SKM-1 treated with dmso at 0.1 percent for 144 hours (cell line): ENCODE measurements at regions not wholly inside any gene's neighbourhood (a gene's known extent, or its start where the extent isn't known, plus 50 kb on each side); places are given as distances from the start of the nearest gene placed in this dataset.

Experiments
- DNase-seq: peaks from one replicate; lab custom pipeline; 2025; ENCODE audit not compliant: unreplicated experiment; lab: John Stamatoyannopoulos, UW

- no peak for DNase-seq
Observed at GRCh38 chr15:39320886-39321285, 260.0 kb upstream of the THBS1 start.

- DNase-seq = no peak
Observed at GRCh38 chr15:39321977-39322376, 258.9 kb upstream of the THBS1 start.

GRCh38 chr15:39323157-39323556, 257.7 kb upstream of the THBS1 start:
- DNase-seq = no peak

GRCh38 chr15:39323706-39324105, 257.2 kb upstream of the THBS1 start:
- no peak for DNase-seq

- no peak for DNase-seq
Observed at GRCh38 chr15:39326306-39326975, 254.4 kb upstream of the THBS1 start.

- DNase-seq = peak; percentile 98
Observed at GRCh38 chr15:39327005-39327730, 253.7 kb upstream of the THBS1 start.

GRCh38 chr15:39330061-39330460, 250.8 kb upstream of the THBS1 start:
- DNase-seq = no peak

- DNase-seq = no peak
Observed at GRCh38 chr15:39331584-39331983, 249.3 kb upstream of the THBS1 start.

GRCh38 chr15:39332846-39333245, 248.0 kb upstream of the THBS1 start:
- DNase-seq = no peak

GRCh38 chr15:39333393-39333792, 247.5 kb upstream of the THBS1 start:
- no peak for DNase-seq

GRCh38 chr15:39333896-39334295, 247.0 kb upstream of the THBS1 start:
- DNase-seq = no peak

- no peak for DNase-seq
Observed at GRCh38 chr15:39336926-39337325, 244.0 kb upstream of the THBS1 start.

- no peak for DNase-seq
Observed at GRCh38 chr15:39338251-39338650, 242.6 kb upstream of the THBS1 start.

GRCh38 chr15:39340903-39341645, 239.8 kb upstream of the THBS1 start:
- no peak for DNase-seq

GRCh38 chr15:39344662-39345141, 236.2 kb upstream of the THBS1 start:
- DNase-seq = no peak

GRCh38 chr15:39345176-39345575, 235.7 kb upstream of the THBS1 start:
- no peak for DNase-seq

GRCh38 chr15:39347453-39347852, 233.4 kb upstream of the THBS1 start:
- no peak for DNase-seq

GRCh38 chr15:39350785-39351184, 230.1 kb upstream of the THBS1 start:
- DNase-seq = no peak

GRCh38 chr15:39354189-39354588, 226.7 kb upstream of the THBS1 start:
- peak; percentile 11 for DNase-seq

- DNase-seq = no peak
Observed at GRCh38 chr15:39357480-39358268, 223.2 kb upstream of the THBS1 start.

- DNase-seq = no peak
Observed at GRCh38 chr15:39358441-39359041, 222.3 kb upstream of the THBS1 start.
